MCF 10A (cell line): ENCODE measurements at regions not wholly inside any gene's neighbourhood (a gene's known extent, or its start where the extent isn't known, plus 50 kb on each side); places are given as distances from the start of the nearest gene placed in this dataset.

Experiments used
- BruUV-seq: library from RNA; stranded (reverse); fragments of 400-500 nt; replicated peaks from 2 replicates; lab custom pipeline; 2021; lab: Mats Ljungman, UMichigan
- CTCF ChIA-PET: fragments of 300-600 bp; sonication (Branson Sonifier 250); formaldehyde crosslinking; extraction: SDS; loops from one replicate; lab custom pipeline; 2021; ENCODE audit warnings: antibody characterized with exemption, inconsistent platforms; lab: Yijun Ruan, JAX
- POLR2A ChIA-PET: fragments of 300-600, 350-650 bp; sonication (Branson Sonifier 250); formaldehyde crosslinking; extraction: SDS; loops from one replicate; lab custom pipeline; 2020; ENCODE audit warnings: antibody characterized with exemption, inconsistent platforms; lab: Yijun Ruan, JAX
- DNase-seq: peaks from one replicate; pipeline ENCODE4 v3.0.0-alpha.2; 2018; ENCODE audit not compliant: unreplicated experiment
- H3K27ac Mint-ChIP-seq: one replicate; pipeline ENCODE4 v1.8.0; 2022; ENCODE audit warnings: mild to moderate bottlenecking, low read depth, mixed read lengths; ENCODE audit not compliant: unreplicated experiment
- H3K27me3 Mint-ChIP-seq: one replicate; pipeline ENCODE4 v1.8.0; 2022; ENCODE audit warnings: mixed read lengths; ENCODE audit not compliant: insufficient read depth, unreplicated experiment
- H3K36me3 Mint-ChIP-seq: one replicate; pipeline ENCODE4 v1.8.0; 2022; ENCODE audit warnings: mild to moderate bottlenecking, moderate library complexity, mixed read lengths; ENCODE audit not compliant: insufficient read depth, unreplicated experiment
- H3K4me1 Mint-ChIP-seq: one replicate; pipeline ENCODE4 v1.8.0; 2022; ENCODE audit warnings: mixed read lengths; ENCODE audit not compliant: insufficient read depth, unreplicated experiment
- H3K4me3 Mint-ChIP-seq: one replicate; pipeline ENCODE4 v1.8.0; 2022; ENCODE audit warnings: mild to moderate bottlenecking, moderate library complexity, mixed read lengths; ENCODE audit not compliant: unreplicated experiment
- H3K9me3 Mint-ChIP-seq: one replicate; pipeline ENCODE4 v1.8.0; 2022; ENCODE audit warnings: mixed read lengths; ENCODE audit not compliant: unreplicated experiment
- CTCF ChIP-seq: fragments of 200-600 bp; IDR thresholded peaks from one replicate; pipeline ENCODE4 v1.8.0; 2022; ENCODE audit warnings: antibody characterized with exemption, mild to moderate bottlenecking; ENCODE audit not compliant: unreplicated experiment
- intact Hi-C: fragments of 100-400 bp; cut with micrococcal nuclease; formaldehyde crosslinking; loops from 2 replicates; pipeline ENCODE4 v1.14.1; 2022

GRCh38 chrX:38919202-38919601, 117.9 kb downstream of the MID1IP1 start:
- Mint-ChIP-seq H3K27me3 (peaks cover 12% of the 10 kb centered on the region), H3K4me1 (no peaks in the 10 kb centered on the region), H3K36me3 (no peaks in the 10 kb centered on the region), H3K4me3 (no peak overlapping the region), H3K9me3 (no peaks in the 10 kb centered on the region), H3K27ac (no peak overlapping the region)
- ChIA-PET CTCF (no interaction called here), POLR2A (no interaction called here)
- DNase-seq, result no peak
- no TSS peak for BruUV-seq
- intact Hi-C loops, result no loop called here
- TF ChIP-seq CTCF, result no peak

GRCh38 chrX:38919853-38920528, 118.7 kb downstream of the MID1IP1 start:
- Mint-ChIP-seq H3K9me3 (no peaks in the 10 kb centered on the region), H3K27ac (no peak overlapping the region), H3K4me3 (no peak overlapping the region), H3K27me3 (peaks cover 12% of the 10 kb centered on the region), H3K36me3 (no peaks in the 10 kb centered on the region), H3K4me1 (no peaks in the 10 kb centered on the region)
- intact Hi-C loops, result no loop called here
- no peak for DNase-seq
- no peak for TF ChIP-seq CTCF
- POLR2A ChIA-PET, result interaction anchor here (0.7 kb wide), 1 partner anchor 55 kb away, joined by 3 read pairs; no protein-coding TSS in a partner anchor
- BruUV-seq, result no TSS peak
- CTCF ChIA-PET, result no interaction called here

- no TSS peak for BruUV-seq
- Mint-ChIP-seq H3K36me3 (no peaks in the 10 kb centered on the region), H3K4me3 (no peak overlapping the region), H3K4me1 (no peaks in the 10 kb centered on the region), H3K9me3 (peaks cover 6% of the 10 kb centered on the region), H3K27ac (no peak overlapping the region), H3K27me3 (peaks cover 12% of the 10 kb centered on the region)
- CTCF ChIA-PET, result no interaction called here
- DNase-seq, result no peak
- intact Hi-C loops, result no loop called here
- POLR2A ChIA-PET, result no interaction called here
- no peak for TF ChIP-seq CTCF
Observed at GRCh38 chrX:38923451-38923969, 122.3 kb downstream of the MID1IP1 start.

DNA sequence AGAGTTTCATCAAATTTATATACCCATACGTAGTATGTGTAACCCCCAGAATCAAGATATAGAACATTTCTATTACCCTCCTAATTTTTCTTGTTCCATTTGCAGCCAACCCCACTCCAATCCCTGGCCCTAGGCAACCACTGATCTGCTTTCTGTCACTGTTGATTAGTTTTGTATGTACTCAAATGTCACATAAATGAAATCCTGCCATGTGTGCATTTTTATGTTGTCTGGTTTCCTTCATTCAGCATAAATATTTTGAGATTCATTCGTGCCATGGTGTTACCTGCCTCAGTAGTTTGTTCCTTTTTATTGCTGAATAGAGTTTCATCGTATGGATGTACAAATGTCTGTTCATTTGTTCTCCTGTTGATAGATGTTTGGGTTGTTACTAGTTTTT, 126.3 kb downstream of the MID1IP1 start:
- no TSS peak for BruUV-seq
- no peak overlapping the region for H3K27ac Mint-ChIP-seq
- peaks cover 6% of the 10 kb centered on the region for H3K9me3 Mint-ChIP-seq
- no peak overlapping the region for H3K4me3 Mint-ChIP-seq
- CTCF ChIA-PET, result no interaction called here
- H3K4me1 Mint-ChIP-seq, result no peaks in the 10 kb centered on the region
- H3K27me3 Mint-ChIP-seq, result no peaks in the 10 kb centered on the region
- no peak for TF ChIP-seq CTCF
- no peak for DNase-seq
- intact Hi-C loops, result no loop called here
- no peaks in the 10 kb centered on the region for H3K36me3 Mint-ChIP-seq
- POLR2A ChIA-PET, result no interaction called here
